ENCODE measurements at regions not wholly inside any gene's neighbourhood (a gene's known extent, or its start where the extent isn't known, plus 50 kb on each side); places are given as distances from the start of the nearest gene placed in this dataset.

GRCh38 chr12:125434131-125434530, 368.9 kb downstream of the AACS start:
- H4K20me1 ChIP-seq (ENCODE audit: low read length), result no peaks in the 10 kb centered on the region
- H3F3A ChIP-seq (ENCODE audit: low read length, unreplicated experiment), result no peaks in the 10 kb centered on the region
- H3K4me2 ChIP-seq (ENCODE audit: low read length), result no peak overlapping the region
- no peak overlapping the region for H3K4me3 ChIP-seq (ENCODE audit: low read length)
- H2AFZ ChIP-seq (ENCODE audit: low read length), result no peak overlapping the region
- no peak for ATAC-seq
- intact Hi-C loops (cut with micrococcal nuclease), result no loop called here
- H3K27me3 ChIP-seq (ENCODE audit: low read length), result peaks cover 70% of the 10 kb centered on the region
- H3K27ac ChIP-seq (ENCODE audit: low read length), result no peak overlapping the region
- no peaks in the 10 kb centered on the region for H3K9me3 ChIP-seq (ENCODE audit: low read length)
- no peaks in the 10 kb centered on the region for H3K79me2 ChIP-seq (ENCODE audit: low read length)
- no peaks in the 10 kb centered on the region for H3K9me2 ChIP-seq (replicated peaks; ENCODE audit: low read length)
- H3K9ac ChIP-seq (ENCODE audit: low read length), result no peak overlapping the region
- ChIA-PET CTCF (no interaction called here), POLR2A (ENCODE audit: unreplicated experiment) (no interaction called here)
- TF ChIP-seq CTCF (conservative IDR thresholded peaks at IDR 0.05; ENCODE audit: low read depth, low read length), result no peak
- TF ChIP-seq EZH2phosphoT487 (IDR thresholded peaks at IDR 0.05; ENCODE audit: borderline replicate concordance, low read length), result no peak
- TF ChIP-seq EZH2 (IDR thresholded peaks at IDR 0.05; ENCODE audit: low read length, unreplicated experiment), result no peak
- H3K36me3 ChIP-seq (ENCODE audit: low read depth, low read length), result no peaks in the 10 kb centered on the region
- H3K4me1 ChIP-seq (ENCODE audit: insufficient read depth, low read length), result no peaks in the 10 kb centered on the region
- BruUV-seq (replicated peaks), result no TSS peak
- no peak for DNase-seq

GRCh38 chr12:125434936-125435443, 369.8 kb downstream of the AACS start:
- TF ChIP-seq EZH2 (IDR thresholded peaks at IDR 0.05; ENCODE audit: low read length, unreplicated experiment) (no peak), CTCF (conservative IDR thresholded peaks at IDR 0.05; ENCODE audit: low read depth, low read length) (no peak), EZH2phosphoT487 (IDR thresholded peaks at IDR 0.05; ENCODE audit: borderline replicate concordance, low read length) (no peak)
- H3K4me2 ChIP-seq (ENCODE audit: low read length), result no peak overlapping the region
- H3K27ac ChIP-seq (ENCODE audit: low read length), result no peak overlapping the region
- H3K9ac ChIP-seq (ENCODE audit: low read length), result no peak overlapping the region
- BruUV-seq (replicated peaks), result no TSS peak
- DNase-seq, result no peak
- ATAC-seq, result no peak
- no peak overlapping the region for H2AFZ ChIP-seq (ENCODE audit: low read length)
- no peaks in the 10 kb centered on the region for H4K20me1 ChIP-seq (ENCODE audit: low read length)
- POLR2A ChIA-PET (ENCODE audit: unreplicated experiment), result no interaction called here
- CTCF ChIA-PET, result no interaction called here
- no peak overlapping the region for H3K4me3 ChIP-seq (ENCODE audit: low read length)
- no peaks in the 10 kb centered on the region for H3K9me3 ChIP-seq (ENCODE audit: low read length)
- peaks cover 67% of the 10 kb centered on the region for H3K27me3 ChIP-seq (ENCODE audit: low read length)
- no peaks in the 10 kb centered on the region for H3K9me2 ChIP-seq (replicated peaks; ENCODE audit: low read length)
- H3K36me3 ChIP-seq (ENCODE audit: low read depth, low read length), result no peaks in the 10 kb centered on the region
- H3K79me2 ChIP-seq (ENCODE audit: low read length), result no peaks in the 10 kb centered on the region
- intact Hi-C loops (cut with micrococcal nuclease), result no loop called here
- H3F3A ChIP-seq (ENCODE audit: low read length, unreplicated experiment), result no peaks in the 10 kb centered on the region
- no peaks in the 10 kb centered on the region for H3K4me1 ChIP-seq (ENCODE audit: insufficient read depth, low read length)

- ChIA-PET CTCF (no interaction called here), POLR2A (ENCODE audit: unreplicated experiment) (no interaction called here)
- H3F3A ChIP-seq (ENCODE audit: low read length, unreplicated experiment), result no peaks in the 10 kb centered on the region
- no peaks in the 10 kb centered on the region for H4K20me1 ChIP-seq (ENCODE audit: low read length)
- H2AFZ ChIP-seq (ENCODE audit: low read length), result no peak overlapping the region
- TF ChIP-seq EZH2 (IDR thresholded peaks at IDR 0.05; ENCODE audit: low read length, unreplicated experiment) (no peak), CTCF (conservative IDR thresholded peaks at IDR 0.05; ENCODE audit: low read depth, low read length) (no peak), EZH2phosphoT487 (IDR thresholded peaks at IDR 0.05; ENCODE audit: borderline replicate concordance, low read length) (no peak)
- no peaks in the 10 kb centered on the region for H3K4me1 ChIP-seq (ENCODE audit: insufficient read depth, low read length)
- no TSS peak for BruUV-seq (replicated peaks)
- DNase-seq (no peak), ATAC-seq (no peak)
- no peak overlapping the region for H3K4me2 ChIP-seq (ENCODE audit: low read length)
- H3K9me2 ChIP-seq (replicated peaks; ENCODE audit: low read length), result no peaks in the 10 kb centered on the region
- H3K36me3 ChIP-seq (ENCODE audit: low read depth, low read length), result no peaks in the 10 kb centered on the region
- H3K79me2 ChIP-seq (ENCODE audit: low read length), result no peaks in the 10 kb centered on the region
- H3K27ac ChIP-seq (ENCODE audit: low read length), result no peak overlapping the region
- H3K9ac ChIP-seq (ENCODE audit: low read length), result no peak overlapping the region
- no peak overlapping the region for H3K4me3 ChIP-seq (ENCODE audit: low read length)
- H3K9me3 ChIP-seq (ENCODE audit: low read length), result no peaks in the 10 kb centered on the region
- H3K27me3 ChIP-seq (ENCODE audit: low read length), result peaks cover 58% of the 10 kb centered on the region
- intact Hi-C loops (cut with micrococcal nuclease), result no loop called here
These were observed 370.6 kb downstream of the AACS start for GRCh38 chr12:125435871-125436270.

Data from PC-3 (cell line).